ENCODE measurements at regions not wholly inside any gene's neighbourhood (a gene's known extent, or its start where the extent isn't known, plus 50 kb on each side); places are given as distances from the start of the nearest gene placed in this dataset.

DNA sequence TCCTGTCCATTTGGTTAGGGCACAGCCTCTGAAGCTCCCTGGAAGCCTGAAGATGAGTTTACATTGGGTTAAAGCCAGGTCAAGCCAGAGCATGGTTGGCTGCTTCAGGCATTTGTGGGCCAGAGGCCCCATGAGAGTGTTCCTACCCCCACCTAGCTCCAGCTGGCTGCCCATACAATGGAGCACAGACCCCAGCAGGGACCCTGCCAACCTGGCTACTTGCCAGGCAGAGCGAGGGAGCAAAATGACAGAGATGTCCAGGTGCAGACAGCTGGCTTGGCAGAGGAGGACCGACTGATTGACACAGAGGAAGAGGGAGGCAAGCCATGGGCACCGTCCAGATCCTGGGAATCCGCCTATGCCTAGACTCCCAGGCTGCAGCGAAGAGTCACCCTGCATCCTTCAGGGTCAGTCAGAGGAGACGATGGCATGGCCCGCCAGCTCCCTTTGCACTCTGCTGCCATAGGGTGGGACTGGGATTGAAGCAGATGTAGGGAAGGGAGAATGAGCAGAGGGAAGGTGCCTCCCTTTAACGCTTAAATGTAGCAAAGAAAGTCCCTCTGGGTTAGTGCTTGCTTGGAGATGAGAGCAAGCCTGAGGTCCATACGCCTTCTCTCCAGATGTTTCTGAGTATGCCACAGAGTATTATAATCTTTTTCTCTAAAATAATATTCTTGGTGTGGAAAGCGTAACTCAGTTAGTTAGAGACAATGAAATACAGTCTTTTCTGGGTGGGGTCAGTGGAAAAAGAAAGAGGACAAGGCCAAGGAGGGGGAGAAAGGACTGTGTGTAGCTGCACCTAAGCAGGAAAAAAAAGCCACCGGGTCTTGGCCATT lies 77.6 kb upstream of the FYN start:
- Histone ChIP-seq H3K4me3 (ENCODE audit: insufficient read depth, low read depth, low read length) (no peak overlapping the region), H3K27me3 (ENCODE audit: control insufficient read depth, insufficient read depth, low read length) (no peaks in the 10 kb centered on the region), H3K36me3 (replicated peaks; ENCODE audit: control insufficient read depth, insufficient read depth, low read length) (no peaks in the 10 kb centered on the region)
- DNase-seq, result no peak

DNA sequence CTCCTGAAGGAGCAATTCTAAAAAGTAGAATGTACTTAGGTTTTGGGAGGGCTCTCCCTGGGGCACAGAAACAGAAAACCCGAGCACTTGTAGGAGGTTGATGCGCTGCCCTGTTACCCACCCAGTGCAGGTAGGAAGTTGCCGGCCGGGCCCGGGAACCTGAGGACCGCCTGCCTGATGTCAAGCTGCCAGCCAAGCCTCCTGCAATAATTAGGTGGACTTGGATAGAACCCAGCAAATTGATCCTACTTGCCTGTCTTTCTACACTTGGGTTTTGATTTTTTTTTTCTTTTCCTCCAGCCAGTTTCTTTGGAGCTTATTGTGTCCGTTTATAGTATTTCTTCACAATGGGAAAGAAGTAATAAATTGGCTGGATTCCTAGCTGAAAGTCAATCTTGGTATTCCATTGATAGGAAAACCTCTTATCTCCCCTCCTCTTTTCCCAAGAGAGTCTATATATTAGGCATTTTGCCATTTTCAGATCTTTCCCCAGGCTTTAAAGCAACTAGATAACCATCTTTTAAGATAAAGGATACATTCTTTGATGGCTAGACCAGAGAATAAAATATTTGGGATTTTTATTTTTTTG lies 78.3 kb upstream of the FYN start:
- Histone ChIP-seq H3K4me3 (ENCODE audit: insufficient read depth, low read depth, low read length) (no peak overlapping the region), H3K36me3 (replicated peaks; ENCODE audit: control insufficient read depth, insufficient read depth, low read length) (no peaks in the 10 kb centered on the region), H3K27me3 (ENCODE audit: control insufficient read depth, insufficient read depth, low read length) (no peaks in the 10 kb centered on the region)
- no peak for DNase-seq

GRCh38 chr6:111952274-111952673 lies 79.0 kb upstream of the FYN start:
- H3K27me3 ChIP-seq (ENCODE audit: control insufficient read depth, insufficient read depth, low read length), result no peaks in the 10 kb centered on the region
- no peaks in the 10 kb centered on the region for H3K36me3 ChIP-seq (replicated peaks; ENCODE audit: control insufficient read depth, insufficient read depth, low read length)
- DNase-seq, result peak; percentile 23
- H3K4me3 ChIP-seq (ENCODE audit: insufficient read depth, low read depth, low read length), result no peak overlapping the region

DNA sequence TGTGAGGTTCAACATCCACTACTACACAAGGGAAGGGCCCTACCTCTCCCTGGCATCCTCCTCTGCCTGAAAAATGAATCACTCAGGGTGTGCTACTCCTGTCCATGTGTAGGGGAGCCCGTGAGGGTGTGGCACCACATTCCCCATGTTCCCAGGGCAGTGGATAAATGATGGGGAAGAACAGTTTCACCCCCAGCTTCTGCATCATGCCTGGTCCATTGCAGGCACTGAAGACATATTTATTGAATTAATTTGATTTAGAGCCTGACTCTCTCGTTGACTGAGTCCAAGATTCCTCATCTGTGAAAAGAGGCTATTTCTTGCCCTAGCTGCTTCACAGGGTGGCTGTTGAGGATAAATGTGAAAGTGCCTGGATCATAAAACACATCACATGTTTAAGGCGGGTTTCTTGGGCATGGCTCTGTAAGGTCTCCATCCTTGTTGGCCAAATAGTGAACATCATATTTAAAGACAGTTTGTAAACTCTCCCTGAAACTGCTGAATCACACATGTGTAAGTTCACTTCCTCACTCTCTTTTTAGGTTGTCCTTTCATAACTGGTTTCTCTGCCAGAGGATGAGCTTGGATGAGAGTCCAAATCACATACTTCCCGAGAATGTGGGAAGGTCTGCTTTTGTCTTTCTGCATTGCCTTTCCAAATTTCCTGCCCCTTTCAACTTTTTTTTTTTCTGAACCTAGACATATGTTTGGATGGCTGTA lies 79.7 kb upstream of the FYN start:
- H3K36me3 ChIP-seq (replicated peaks; ENCODE audit: control insufficient read depth, insufficient read depth, low read length), result no peaks in the 10 kb centered on the region
- DNase-seq, result no peak
- H3K27me3 ChIP-seq (ENCODE audit: control insufficient read depth, insufficient read depth, low read length), result no peaks in the 10 kb centered on the region
- H3K4me3 ChIP-seq (ENCODE audit: insufficient read depth, low read depth, low read length), result no peak overlapping the region

DNA sequence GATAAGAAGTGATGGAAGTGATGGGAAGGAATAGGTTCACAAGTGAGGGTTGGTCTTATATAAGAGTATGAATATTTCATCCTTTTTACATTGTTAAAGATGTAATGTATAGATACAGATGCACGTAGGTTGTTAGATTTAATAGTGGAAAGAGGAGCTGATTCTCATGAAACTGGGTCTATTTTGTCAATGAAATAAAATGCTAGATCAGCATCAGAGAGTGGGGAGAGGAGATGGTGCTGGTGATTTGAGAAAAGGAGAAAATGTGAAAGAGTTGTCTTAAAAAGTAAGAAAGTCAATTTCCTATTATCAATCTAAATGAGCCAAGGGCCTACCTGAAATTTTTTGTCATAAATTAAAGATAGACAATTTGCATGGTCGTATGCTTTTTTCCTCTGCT lies 82.8 kb upstream of the FYN start:
- Histone ChIP-seq H3K36me3 (replicated peaks; ENCODE audit: control insufficient read depth, insufficient read depth, low read length) (no peaks in the 10 kb centered on the region), H3K27me3 (ENCODE audit: control insufficient read depth, insufficient read depth, low read length) (no peaks in the 10 kb centered on the region), H3K4me3 (ENCODE audit: insufficient read depth, low read depth, low read length) (no peak overlapping the region)
- DNase-seq, result no peak

DNA sequence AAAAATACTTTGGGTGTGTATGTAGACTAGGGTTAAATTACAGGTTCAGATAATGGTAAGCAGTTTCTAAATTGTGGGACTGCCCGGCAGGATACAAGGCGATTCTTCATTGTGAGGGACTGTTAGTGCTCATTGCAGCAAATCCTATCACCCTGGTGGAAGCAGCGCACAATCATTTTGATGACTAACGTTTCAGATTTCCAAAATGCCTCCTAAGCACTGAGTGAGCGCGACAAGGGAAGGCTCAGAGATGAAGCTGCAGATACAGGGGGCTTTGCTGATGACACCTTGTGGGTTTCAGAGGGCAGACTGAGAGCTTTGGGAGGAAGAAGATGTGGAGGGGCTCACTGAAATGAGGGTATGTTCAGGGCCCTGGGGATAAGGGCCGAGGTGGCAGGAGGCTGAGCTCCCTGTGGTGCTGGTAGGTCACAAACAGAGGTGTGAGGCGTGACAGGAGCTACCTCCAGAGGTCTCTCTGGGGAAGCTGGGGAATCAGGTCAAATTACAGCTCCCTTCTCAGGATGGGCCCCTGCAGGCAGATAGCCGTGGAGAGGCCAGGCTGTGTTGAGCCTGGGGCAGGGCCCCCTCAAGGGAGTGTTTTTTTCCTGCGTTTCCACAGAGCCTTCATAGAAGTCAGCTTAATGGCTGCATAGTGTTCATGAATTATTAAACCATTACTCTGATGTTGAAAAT lies 84.5 kb upstream of the FYN start:
- no peak overlapping the region for H3K4me3 ChIP-seq (ENCODE audit: insufficient read depth, low read depth, low read length)
- H3K27me3 ChIP-seq (ENCODE audit: control insufficient read depth, insufficient read depth, low read length), result no peaks in the 10 kb centered on the region
- DNase-seq, result peak; percentile 65
- H3K36me3 ChIP-seq (replicated peaks; ENCODE audit: control insufficient read depth, insufficient read depth, low read length), result no peaks in the 10 kb centered on the region

DNA sequence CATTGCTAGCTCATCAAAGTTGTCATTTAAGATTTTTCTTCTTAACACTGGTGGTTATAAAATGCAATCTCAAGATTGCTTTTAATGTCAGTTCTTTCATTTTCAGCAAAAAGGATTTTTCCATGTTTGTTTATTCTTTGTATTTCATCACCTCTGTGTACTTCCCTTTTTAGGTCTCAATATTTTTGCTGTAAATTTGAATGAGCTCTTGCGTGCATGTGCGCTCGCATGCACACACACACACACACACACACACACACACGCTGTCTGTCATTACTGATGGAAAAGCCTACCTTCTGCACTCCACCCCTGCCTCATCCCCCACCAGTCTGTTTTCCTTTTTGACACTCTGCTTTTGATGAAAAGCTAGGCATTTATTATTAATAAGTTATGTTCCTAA lies 85.3 kb upstream of the FYN start:
- DNase-seq, result no peak
- Histone ChIP-seq H3K27me3 (ENCODE audit: control insufficient read depth, insufficient read depth, low read length) (no peaks in the 10 kb centered on the region), H3K4me3 (ENCODE audit: insufficient read depth, low read depth, low read length) (no peak overlapping the region), H3K36me3 (replicated peaks; ENCODE audit: control insufficient read depth, insufficient read depth, low read length) (no peaks in the 10 kb centered on the region)

- Histone ChIP-seq H3K27me3 (ENCODE audit: control insufficient read depth, insufficient read depth, low read length) (no peaks in the 10 kb centered on the region), H3K36me3 (replicated peaks; ENCODE audit: control insufficient read depth, insufficient read depth, low read length) (no peaks in the 10 kb centered on the region), H3K4me3 (ENCODE audit: insufficient read depth, low read depth, low read length) (no peak overlapping the region)
- no peak for DNase-seq
These were observed 86.5 kb upstream of the FYN start for GRCh38 chr6:111959766-111960165.

DNA sequence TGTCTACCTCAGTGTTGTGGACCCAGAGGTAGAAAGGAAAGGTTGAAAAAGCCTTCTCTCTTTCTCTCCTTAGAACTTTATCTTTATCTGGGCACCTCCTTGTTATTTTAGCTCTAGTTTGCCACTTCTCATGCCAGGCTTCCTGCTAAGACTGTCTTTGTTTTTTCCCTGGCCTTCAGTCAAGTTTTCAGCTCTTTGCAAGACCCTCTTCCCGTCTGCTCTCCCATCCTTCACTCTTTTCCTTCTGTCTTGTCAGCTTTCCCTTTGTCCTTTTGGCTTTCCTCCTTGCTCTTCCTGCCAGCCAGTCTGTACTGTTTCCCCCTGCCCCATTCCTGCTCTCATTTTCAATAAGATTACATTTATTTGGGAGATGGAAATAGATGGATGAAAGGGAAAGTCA lies 86.8 kb upstream of the CCN6 start:
- H3K27me3 ChIP-seq (ENCODE audit: control insufficient read depth, insufficient read depth, low read length), result no peaks in the 10 kb centered on the region
- DNase-seq, result no peak
- H3K36me3 ChIP-seq (replicated peaks; ENCODE audit: control insufficient read depth, insufficient read depth, low read length), result no peaks in the 10 kb centered on the region
- H3K4me3 ChIP-seq (ENCODE audit: insufficient read depth, low read depth, low read length), result no peak overlapping the region

- Histone ChIP-seq H3K27me3 (ENCODE audit: control insufficient read depth, insufficient read depth, low read length) (no peaks in the 10 kb centered on the region), H3K4me3 (ENCODE audit: insufficient read depth, low read depth, low read length) (no peak overlapping the region), H3K36me3 (replicated peaks; ENCODE audit: control insufficient read depth, insufficient read depth, low read length) (no peaks in the 10 kb centered on the region)
- no peak for DNase-seq
These were observed 83.5 kb upstream of the CCN6 start for GRCh38 chr6:111970426-111970825.

- Histone ChIP-seq H3K36me3 (replicated peaks; ENCODE audit: control insufficient read depth, insufficient read depth, low read length) (no peaks in the 10 kb centered on the region), H3K4me3 (ENCODE audit: insufficient read depth, low read depth, low read length) (no peak overlapping the region)
- DNase-seq, result no peak
These were observed 82.6 kb upstream of the CCN6 start for GRCh38 chr6:111971181-111971841.

GRCh38 chr6:111971866-111972532 lies 81.9 kb upstream of the CCN6 start:
- Histone ChIP-seq H3K27me3 (ENCODE audit: control insufficient read depth, insufficient read depth, low read length) (no peaks in the 10 kb centered on the region), H3K4me3 (ENCODE audit: insufficient read depth, low read depth, low read length) (no peak overlapping the region), H3K36me3 (replicated peaks; ENCODE audit: control insufficient read depth, insufficient read depth, low read length) (no peaks in the 10 kb centered on the region)
- DNase-seq, result no peak

More at GRCh38 chr6:111971181-111971841, 82.6 kb upstream of the CCN6 start:
- H3K27me3 ChIP-seq (ENCODE audit: control insufficient read depth, insufficient read depth, low read length), result no peaks in the 10 kb centered on the region

DNA sequence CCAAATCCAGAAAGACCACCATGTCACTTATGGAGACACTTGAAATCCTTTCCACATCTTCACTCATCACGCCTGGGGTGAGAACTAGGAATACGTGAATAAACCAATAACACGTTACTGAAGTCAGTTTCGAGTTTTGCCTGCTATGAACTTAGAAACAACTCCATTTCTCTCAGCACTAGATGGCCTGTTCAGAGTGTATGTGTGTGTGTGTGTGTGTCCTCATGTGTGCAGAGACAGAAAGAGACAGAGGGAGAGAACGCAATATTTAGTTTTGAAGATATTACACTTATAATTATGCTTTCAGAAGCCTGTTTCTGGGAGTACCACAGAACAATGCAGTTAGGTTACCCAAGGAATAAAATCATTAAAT lies 81.2 kb upstream of the CCN6 start:
- H3K4me3 ChIP-seq (ENCODE audit: insufficient read depth, low read depth, low read length), result no peak overlapping the region
- no peak for DNase-seq
- no peaks in the 10 kb centered on the region for H3K27me3 ChIP-seq (ENCODE audit: control insufficient read depth, insufficient read depth, low read length)
- H3K36me3 ChIP-seq (replicated peaks; ENCODE audit: control insufficient read depth, insufficient read depth, low read length), result no peaks in the 10 kb centered on the region

All from H7 (cell line).